GM08714 (cell line): ENCODE measurements at regions not wholly inside any gene's neighbourhood (a gene's known extent, or its start where the extent isn't known, plus 50 kb on each side); places are given as distances from the start of the nearest gene placed in this dataset.

Experiments used
- H3K4me3 ChIP-seq: fragments of 200-500 bp; sonication (Bioruptor generic); 2 replicates; pipeline ENCODE4 v1.5.1; 2014; ENCODE audit warnings: mild to moderate bottlenecking, low read length, inconsistent platforms
- ZNF274 ChIP-seq: IDR thresholded peaks from 2 replicates; pipeline ENCODE4 v1.6.1; 2012; ENCODE audit warnings: mild to moderate bottlenecking, low read depth, low read length

DNA sequence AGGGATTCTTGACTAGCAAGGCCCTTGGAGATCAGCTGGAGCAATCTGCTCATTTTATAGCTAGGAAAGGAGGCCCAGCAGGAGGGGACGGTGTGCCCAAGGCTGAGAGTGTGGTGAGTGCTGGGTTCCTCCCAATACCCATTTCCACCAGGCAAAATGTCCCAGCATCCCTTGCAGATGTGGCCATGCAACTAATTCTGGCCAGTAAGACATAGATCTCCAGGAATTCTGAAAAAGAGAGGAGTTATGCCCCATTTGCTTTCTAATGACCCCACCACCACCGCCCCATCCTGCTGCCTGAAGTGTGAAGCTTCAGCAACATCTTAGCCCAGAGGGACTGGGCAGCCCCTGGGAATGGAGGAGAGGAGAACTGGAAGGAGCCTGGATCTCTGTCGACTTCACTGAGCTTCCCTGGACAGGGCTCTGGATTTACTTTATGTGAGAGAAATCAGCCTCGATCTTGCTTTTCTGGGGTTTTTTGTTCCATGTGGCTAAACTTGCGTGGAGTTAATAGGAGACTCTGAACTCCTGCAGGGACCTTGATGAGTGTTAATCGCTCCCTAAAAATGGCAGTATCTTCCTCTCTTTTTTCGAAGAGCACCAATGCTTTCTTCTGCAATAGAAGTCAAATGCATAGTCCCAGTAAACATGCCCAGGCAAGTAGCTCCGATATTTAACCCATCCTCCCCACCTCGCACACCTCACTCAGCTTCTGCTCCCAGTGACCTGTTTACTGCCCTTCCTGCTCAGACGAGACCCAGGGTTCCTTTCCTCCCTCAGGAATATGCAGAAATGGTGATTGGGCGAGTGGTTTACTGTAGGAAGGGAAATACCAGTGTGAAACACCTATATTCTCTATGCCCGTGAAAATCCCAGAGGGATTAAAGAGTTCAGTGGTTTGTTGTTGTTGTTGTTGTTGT is 127.5 kb upstream of the GPR26 start:
- H3K4me3 ChIP-seq = no peak overlapping the region; the same call in 1 of the 2 replicates
- TF ChIP-seq ZNF274 = no peak

DNA sequence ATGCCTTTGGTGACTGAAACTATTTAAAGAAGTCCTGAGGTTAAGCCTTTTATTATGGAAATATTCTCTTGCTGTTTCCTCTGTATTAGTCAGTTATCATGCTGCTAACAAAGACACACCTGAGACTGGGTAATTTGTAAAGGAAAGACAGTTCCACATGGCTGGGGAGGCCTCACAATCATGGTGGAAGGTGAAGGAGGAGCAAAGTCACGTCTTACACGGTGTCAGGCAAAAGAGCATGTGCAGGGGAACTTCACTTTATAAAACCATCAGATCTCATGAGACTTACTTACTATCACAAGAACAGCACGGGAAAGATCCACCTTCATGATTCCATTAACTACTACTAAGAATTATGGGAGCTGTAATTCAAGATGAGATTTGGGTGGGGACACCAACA is 121.2 kb upstream of the GPR26 start:
- no peak for TF ChIP-seq ZNF274
- no peak overlapping the region for H3K4me3 ChIP-seq

DNA sequence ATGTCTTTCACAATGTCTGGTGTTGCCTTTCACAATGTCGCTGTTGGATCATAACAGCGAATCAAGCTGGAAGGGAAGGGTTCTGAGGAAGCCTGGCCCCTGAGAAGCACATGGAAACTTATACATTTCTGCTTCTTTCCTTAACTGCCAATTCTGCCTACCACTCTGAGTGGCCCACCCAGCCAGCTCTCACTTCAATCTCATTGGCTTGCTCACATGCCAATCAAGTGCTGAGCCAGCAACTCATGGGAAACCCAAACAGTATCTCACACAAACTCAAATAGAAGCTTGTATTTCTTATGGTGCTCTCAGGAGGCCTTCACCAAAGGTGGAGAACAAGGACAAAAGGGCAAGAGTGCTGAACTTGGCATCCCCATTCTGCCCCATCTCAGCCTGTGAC is 117.4 kb upstream of the GPR26 start:
- no peak overlapping the region for H3K4me3 ChIP-seq
- TF ChIP-seq ZNF274 = no peak

DNA sequence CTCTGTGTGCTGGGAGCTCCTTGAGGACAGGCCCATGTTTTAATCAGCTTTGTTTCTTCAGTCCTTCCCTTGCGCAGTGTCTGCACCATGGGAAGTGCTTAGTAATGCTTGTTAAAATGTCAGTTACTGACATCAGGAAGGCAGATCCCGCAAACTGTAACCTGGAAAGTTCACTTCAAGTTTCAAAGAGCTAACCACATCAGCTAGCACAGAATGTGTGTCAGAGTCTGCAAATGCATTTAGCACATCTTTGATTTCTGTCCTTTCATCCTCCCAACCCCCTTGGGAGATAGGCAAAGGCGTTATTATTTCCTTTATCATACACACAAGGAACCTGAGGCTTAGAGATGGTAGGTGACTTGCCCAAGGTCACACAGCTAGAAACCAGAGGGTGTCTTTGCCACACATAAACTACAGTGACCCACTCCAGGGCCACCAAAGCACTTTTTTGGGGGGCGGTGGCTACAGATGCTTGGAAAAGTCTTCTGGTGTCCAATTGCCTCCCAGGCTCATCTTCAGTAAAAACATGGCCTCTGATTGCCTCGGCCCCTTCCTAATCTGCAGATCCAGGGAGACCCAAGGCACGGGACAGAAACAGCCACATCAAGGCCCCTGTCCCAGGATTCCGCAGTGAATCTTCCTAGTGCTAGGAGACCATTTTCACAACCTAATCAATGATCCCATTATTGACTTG is 116.2 kb upstream of the GPR26 start:
- H3K4me3 ChIP-seq = no peak overlapping the region
- TF ChIP-seq ZNF274 = no peak

DNA sequence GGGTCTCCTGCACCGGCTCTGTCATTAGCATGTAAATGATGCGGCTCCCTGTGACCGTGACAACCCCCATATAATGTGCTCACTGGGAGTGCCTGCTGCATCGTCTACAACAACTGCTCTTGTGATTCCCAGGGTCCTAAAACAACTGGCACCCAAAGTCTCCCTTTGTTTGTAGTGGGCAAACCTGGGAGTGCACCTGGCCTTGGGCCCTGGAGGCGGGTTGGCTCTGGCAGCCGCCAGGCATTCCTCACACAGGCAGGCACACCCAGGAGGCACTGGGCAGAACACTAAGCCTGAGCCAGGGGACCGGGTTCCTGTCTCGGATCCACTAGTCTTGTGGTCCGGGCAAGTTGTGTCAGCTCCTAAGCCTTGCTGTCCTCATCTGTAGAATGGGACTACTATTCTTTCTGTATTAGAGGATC is 115.5 kb upstream of the GPR26 start:
- TF ChIP-seq ZNF274 = no peak
- H3K4me3 ChIP-seq = no peak overlapping the region

DNA sequence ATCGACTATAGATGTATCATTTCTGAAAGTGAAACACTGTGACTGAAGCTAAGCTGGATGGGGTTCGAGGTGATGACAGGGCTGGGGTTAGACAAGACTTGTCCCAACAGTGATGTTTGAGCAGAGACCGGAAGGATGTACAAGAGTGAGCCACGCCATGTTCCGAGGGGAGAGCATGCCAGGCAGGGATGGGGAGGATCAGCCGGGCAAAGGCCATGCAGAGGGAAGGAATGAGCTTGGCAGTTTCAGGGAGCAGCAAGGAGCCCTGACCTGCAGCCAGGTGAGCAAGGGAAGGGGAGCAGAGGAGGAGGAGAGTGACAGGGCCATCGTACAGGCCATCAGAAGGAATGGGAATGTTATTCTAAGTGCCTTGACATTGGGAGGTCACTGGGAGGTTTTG is 114.9 kb upstream of the GPR26 start:
- H3K4me3 ChIP-seq = no peak overlapping the region
- no peak for TF ChIP-seq ZNF274

DNA sequence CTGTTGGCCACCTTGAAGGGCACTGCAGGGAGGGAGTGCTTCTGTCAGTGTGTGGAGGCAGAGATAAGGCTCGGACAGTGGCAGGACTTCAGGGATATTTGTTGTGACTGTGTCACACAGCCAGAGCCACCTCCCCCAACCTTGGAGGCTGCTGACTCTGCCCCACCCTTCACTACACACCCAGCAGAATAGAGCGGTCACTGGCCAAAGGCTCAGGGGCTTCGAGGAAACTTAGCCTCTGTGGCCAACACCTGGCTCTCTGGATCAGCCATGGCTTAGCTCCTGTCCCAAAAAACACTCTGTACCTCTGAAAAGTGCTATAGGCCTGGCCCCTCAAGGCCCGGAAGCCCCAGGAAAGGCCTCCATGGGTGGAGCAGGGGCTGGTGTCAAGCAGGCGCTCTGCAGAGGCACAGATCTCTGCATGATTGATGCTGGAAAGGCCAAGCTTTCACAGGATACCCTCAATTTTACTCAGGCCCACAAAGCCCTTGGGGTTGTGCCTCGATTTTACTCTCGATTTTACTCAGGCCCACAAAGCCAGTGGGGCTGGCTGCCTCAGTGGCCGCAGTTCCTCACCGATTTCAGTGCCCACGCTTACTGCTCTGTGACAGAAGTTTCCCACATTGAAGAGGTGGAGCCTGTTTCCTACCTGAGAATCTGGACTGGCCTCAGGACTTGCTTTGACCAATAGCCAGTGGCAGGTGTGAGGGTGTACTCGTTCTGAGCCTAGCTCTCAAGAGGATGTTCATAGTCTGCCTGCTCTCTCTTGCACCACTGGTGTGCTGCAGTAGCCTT is 113.2 kb upstream of the GPR26 start:
- no peak for TF ChIP-seq ZNF274
- H3K4me3 ChIP-seq = no peak overlapping the region

DNA sequence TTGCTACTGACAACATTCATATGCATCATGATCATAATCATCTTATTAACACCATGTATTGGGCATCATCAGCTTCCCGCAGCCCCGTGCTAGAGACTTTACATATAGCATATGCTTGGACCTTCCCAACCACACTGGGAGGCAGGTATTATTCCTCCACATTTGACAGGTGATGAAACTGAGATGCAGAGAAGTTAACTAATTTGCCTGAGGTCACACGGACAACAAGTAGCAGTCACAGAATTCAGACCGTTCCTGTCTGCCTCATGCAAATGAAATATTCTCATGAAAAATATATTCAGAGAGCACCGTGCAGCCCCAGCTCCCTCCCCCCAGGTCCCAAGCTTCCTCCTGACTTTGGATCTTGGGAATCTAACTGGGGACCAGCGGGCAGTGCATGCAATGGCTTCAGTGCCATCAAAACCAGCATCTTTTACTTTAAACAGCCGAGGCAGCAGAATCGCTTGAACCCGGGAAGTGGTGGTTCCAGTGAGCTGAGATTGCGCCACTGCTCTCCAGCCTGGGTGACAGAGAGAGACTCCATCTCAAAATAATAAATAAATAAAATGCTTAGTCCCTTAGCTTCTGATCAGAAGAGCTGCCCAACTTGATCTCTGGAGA is 112.2 kb upstream of the GPR26 start:
- H3K4me3 ChIP-seq = no peak overlapping the region
- no peak for TF ChIP-seq ZNF274

DNA sequence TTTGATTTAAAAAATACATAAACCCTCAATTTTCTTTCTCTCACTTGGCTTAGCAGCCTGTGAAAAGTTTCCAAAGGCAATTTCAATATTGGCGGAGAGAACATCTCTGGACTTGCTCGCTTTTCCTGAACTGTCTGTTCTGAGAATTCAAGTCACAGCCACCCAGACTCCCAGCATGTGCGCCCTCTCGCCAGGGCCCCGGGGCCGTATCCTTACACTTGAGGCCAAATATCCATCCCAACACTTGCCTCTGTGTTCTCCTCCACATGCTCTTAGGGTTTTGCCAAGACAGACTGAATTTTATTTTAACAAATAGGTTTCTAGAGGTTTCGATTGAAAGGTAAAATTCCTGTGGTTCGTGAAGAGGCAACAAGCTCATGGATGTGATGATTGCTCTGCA is 111.5 kb upstream of the GPR26 start:
- no peak for TF ChIP-seq ZNF274

DNA sequence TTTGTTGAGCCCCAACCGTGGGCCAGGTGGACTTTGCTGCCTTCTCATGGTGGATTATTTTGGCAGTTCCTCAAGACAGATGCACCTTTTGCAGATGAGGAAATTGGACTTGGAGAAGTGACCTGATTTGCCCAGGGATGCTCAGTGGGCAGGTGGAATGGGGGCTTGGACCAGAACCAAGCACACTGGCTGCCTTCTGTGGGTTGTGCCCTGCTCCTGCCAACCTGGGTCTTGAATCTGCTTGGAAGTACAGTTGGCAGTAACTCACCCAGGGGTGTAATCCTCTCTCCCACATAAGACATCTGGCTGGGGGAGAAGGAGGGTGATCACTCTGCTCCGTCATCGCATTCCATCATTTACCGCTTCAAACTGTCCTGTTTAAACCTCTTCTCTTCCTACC is 110.5 kb upstream of the GPR26 start:
- no peak for TF ChIP-seq ZNF274
- H3K4me3 ChIP-seq = no peak overlapping the region

More for the DNA sequence above, 111.5 kb upstream of the GPR26 start:
- no peak overlapping the region for H3K4me3 ChIP-seq

DNA sequence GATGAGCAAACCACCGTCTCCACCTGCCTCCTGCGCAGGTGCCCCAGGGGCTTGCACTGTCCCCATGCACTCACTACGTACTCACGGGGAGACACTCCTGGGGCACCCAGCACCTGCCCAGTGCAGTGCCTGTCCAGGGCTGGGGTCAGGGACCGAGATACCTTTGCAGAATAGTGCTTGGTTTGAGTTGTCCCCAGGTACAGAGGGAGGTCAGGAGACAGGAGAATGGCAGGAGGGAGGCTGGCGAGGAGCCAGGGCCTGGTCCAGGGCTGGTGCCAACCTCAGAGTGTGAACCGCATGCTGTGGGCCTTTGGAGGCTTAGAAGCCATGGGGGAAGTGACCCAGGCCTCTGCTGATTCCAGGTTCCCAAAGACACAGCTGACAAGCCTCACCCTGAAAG is 110.1 kb upstream of the GPR26 start:
- H3K4me3 ChIP-seq = no peak overlapping the region
- no peak for TF ChIP-seq ZNF274

DNA sequence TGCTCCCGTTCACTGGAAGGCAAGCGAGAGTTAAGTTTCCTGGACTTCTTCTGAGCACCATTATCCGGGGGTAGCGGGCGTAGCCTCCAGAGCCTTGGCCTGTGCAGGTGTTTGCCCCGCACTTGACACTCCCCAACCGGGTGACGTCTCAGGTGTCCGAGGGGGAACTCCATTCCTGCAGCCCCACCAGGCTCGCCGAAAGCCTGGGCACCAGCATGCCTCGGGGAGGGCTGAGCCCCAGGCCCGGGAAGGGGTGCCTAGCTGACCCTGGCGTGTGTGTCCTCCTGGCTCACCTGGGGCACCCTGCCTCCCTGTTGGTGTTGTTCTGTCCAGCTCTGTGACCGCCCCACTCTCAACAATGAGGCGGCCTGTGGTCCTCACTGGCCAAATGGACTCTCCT is 109.4 kb upstream of the GPR26 start:
- H3K4me3 ChIP-seq = no peak overlapping the region
- TF ChIP-seq ZNF274 = no peak

DNA sequence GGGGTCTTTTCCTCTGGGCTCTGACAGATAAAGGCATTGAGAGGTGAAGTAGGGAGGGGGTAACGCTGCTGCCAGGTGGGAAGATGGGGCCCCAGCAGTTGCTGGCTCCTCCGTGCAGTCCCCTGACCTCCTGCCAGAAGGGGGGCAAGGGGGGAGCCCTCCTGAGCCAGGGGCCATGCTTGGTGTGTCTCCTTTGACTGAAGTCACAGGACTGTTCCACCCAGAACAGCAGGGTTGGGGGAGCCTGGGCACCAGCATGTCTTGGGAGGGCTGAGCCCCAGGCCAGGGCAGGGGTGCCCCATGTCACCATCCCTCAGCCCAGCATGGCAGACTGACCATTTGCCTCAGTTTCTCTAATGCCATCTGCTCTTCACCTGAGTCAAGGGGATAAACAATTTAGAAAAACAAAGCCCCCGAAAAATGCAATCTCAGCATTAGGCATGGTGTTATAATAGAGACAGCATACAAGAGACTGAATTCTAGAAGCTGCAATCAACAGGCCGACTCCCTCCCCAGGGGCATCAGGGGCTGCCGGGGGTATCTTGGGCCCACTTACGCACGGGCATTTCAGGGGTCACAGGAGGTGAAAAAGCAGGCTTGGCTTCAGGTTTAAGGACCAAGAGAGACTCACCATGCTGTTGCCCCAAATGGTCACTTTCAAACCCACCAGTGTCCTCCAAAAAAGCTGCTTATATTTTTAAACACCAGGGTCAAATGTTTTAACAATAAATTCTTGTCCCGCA is 108.6 kb upstream of the GPR26 start:
- no peak overlapping the region for H3K4me3 ChIP-seq

More for the DNA sequence above, 108.6 kb upstream of the GPR26 start:
- TF ChIP-seq ZNF274 = no peak
